ENCODE measurements at regions not wholly inside any gene's neighbourhood (a gene's known extent, or its start where the extent isn't known, plus 50 kb on each side); places are given as distances from the start of the nearest gene placed in this dataset.
"Not testable (repeated sequence)": the region's sequence is repeated elsewhere in the genome, so short reads cannot be mapped to it uniquely, and the experiment has no call there.

DNA sequence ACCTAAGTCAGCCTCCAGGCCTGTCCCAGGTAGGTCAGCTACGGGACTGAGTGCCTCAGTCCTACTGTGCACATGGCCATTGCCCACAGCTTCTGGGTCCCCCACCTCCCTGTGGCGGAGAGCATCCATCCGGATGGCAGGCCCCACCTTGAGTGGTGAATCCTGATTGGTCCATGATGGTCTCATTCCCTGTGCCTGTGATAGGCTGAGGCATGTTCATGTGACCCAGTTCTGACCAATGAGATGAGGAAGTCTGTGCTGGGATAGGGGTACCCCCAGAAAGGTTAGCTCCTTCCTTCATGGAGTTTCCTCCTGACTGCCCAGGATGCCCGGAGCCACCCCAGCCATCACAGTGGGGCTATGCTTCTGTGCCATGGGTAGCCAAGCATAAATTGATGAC is 138.2 kb downstream of the GTF2IRD2B start:
- TF ChIP-seq, protein P1, sequence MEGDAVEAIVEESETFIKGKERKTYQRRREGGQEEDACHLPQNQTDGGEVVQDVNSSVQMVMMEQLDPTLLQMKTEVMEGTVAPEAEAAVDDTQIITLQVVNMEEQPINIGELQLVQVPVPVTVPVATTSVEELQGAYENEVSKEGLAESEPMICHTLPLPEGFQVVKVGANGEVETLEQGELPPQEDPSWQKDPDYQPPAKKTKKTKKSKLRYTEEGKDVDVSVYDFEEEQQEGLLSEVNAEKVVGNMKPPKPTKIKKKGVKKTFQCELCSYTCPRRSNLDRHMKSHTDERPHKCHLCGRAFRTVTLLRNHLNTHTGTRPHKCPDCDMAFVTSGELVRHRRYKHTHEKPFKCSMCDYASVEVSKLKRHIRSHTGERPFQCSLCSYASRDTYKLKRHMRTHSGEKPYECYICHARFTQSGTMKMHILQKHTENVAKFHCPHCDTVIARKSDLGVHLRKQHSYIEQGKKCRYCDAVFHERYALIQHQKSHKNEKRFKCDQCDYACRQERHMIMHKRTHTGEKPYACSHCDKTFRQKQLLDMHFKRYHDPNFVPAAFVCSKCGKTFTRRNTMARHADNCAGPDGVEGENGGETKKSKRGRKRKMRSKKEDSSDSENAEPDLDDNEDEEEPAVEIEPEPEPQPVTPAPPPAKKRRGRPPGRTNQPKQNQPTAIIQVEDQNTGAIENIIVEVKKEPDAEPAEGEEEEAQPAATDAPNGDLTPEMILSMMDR (IDR thresholded peaks at IDR 0.05), result not testable (repeated sequence)
- not testable (repeated sequence) for TF ChIP-seq POLR2AphosphoS5 (IDR thresholded peaks at IDR 0.05)

Measured in stomach (tissue), 4 donors.